ENCODE measurements at regions not wholly inside any gene's neighbourhood (a gene's known extent, or its start where the extent isn't known, plus 50 kb on each side); places are given as distances from the start of the nearest gene placed in this dataset.

GRCh38 chr12:59321278-59321677, 274.6 kb upstream of the SLC16A7 start:
- H3K4me3 ChIP-seq, result no peak overlapping the region
- no peak for TF ChIP-seq POLR2A (IDR thresholded peaks at IDR 0.05)
- no peak for TF ChIP-seq CTCF (IDR thresholded peaks at IDR 0.05)
- intact Hi-C loops (cut with DNase I), result no loop called here
- no peaks in the 10 kb centered on the region for H3K4me1 ChIP-seq (replicated peaks in 1 of 2)
- WGBS, 4 donors, result 81 to 100% (median 95%) methylated on average over 1 of the region's 1 CpG
- H3K27me3 ChIP-seq, result no peaks in the 10 kb centered on the region
- H3K27ac ChIP-seq, result no peak overlapping the region
- DNase-seq, result no peak
- no peaks in the 10 kb centered on the region for H3K9me3 ChIP-seq (replicated peaks in 1 of 3)
- no peaks in the 10 kb centered on the region for H3K36me3 ChIP-seq (replicated peaks in 1 of 2)

DNA sequence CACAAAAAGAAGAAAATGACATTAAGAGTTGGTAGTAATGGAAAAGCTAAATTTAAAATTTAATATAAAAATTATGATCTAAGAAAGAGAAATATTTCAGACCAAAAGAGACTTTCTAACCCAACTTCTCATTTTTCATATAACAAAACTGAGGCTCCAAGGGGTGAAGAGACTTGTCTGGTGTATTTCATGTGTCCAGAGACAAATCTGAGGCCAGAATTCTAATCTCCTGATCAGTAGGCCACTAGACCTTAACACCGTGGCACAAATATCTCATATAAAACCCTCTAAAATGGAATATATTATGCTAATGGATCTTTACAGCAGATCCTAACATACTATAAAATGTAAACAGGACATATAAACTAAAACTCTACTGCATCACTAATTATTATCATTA, 275.7 kb upstream of the SLC16A7 start:
- no peaks in the 10 kb centered on the region for H3K4me1 ChIP-seq (replicated peaks in 1 of 2)
- no peaks in the 10 kb centered on the region for H3K27me3 ChIP-seq
- H3K36me3 ChIP-seq (replicated peaks in 1 of 2), result no peaks in the 10 kb centered on the region
- WGBS, 4 donors, result 75 to 88% (median 84%) methylated on average over 1 of the region's 1 CpG
- no peak overlapping the region for H3K4me3 ChIP-seq
- no peaks in the 10 kb centered on the region for H3K9me3 ChIP-seq (replicated peaks in 1 of 3)
- H3K27ac ChIP-seq, result no peak overlapping the region
- intact Hi-C loops (cut with DNase I), result no loop called here
- DNase-seq, result no peak
- no peak for TF ChIP-seq CTCF (IDR thresholded peaks at IDR 0.05)
- TF ChIP-seq POLR2A (IDR thresholded peaks at IDR 0.05), result no peak

- Histone ChIP-seq H3K9me3 (replicated peaks in 1 of 3) (no peaks in the 10 kb centered on the region), H3K4me1 (replicated peaks in 1 of 2) (no peaks in the 10 kb centered on the region), H3K27ac (no peak overlapping the region), H3K27me3 (no peaks in the 10 kb centered on the region), H3K36me3 (replicated peaks in 1 of 2) (no peaks in the 10 kb centered on the region), H3K4me3 (no peak overlapping the region)
- no peak for DNase-seq
- 79 to 87% (median 84%) methylated on average over 2 of the region's 2 CpGs for WGBS, 4 donors
- no peak for TF ChIP-seq POLR2A (IDR thresholded peaks at IDR 0.05)
- TF ChIP-seq CTCF (IDR thresholded peaks at IDR 0.05), result no peak
- intact Hi-C loops (cut with DNase I), result no loop called here
Observed at GRCh38 chr12:59318940-59319339, 276.9 kb upstream of the SLC16A7 start.

DNA sequence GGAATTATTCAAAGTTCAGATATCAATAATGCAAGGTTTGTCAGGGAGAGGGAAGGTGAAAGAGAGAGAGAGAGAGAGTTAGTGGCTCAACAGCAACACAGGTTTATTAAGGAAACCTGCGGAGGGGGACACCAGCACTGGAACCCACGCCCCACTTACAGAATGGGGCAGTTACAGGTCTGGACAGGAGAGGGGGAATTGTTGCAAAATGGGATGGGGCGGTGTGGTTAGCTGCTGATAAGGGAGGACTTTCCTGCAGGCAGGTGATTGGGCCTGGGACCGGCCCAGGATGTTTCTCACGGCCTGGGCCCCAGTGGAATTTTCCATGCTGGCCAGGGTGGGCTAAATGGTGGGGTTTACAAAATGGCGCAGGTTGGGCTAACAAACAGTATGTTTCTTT, 278.2 kb upstream of the SLC16A7 start:
- Histone ChIP-seq H3K27ac (no peak overlapping the region), H3K9me3 (replicated peaks in 1 of 3) (no peaks in the 10 kb centered on the region), H3K36me3 (replicated peaks in 1 of 2) (no peaks in the 10 kb centered on the region), H3K27me3 (no peaks in the 10 kb centered on the region), H3K4me1 (replicated peaks in 1 of 2) (no peaks in the 10 kb centered on the region), H3K4me3 (no peak overlapping the region)
- DNase-seq, result no peak
- TF ChIP-seq POLR2A (IDR thresholded peaks at IDR 0.05) (no peak), CTCF (IDR thresholded peaks at IDR 0.05) (no peak)
- intact Hi-C loops (cut with DNase I), result no loop called here
- 80 to 98% (median 85%) methylated on average over 6 of the region's 6 CpGs for WGBS, 4 donors
